ENCODE measurements at regions not wholly inside any gene's neighbourhood (a gene's known extent, or its start where the extent isn't known, plus 50 kb on each side); places are given as distances from the start of the nearest gene placed in this dataset.

- ChIA-PET POLR2A (no interaction called here), CTCF (no interaction called here)
- Histone ChIP-seq H3K4me3 (ENCODE audit: low read length) (no peak overlapping the region), H3K9me3 (ENCODE audit: low read length) (no peaks in the 10 kb centered on the region), H3K4me1 (ENCODE audit: insufficient read depth, low read length) (no peaks in the 10 kb centered on the region), H3K36me3 (ENCODE audit: insufficient read depth, low read length) (no peaks in the 10 kb centered on the region), H3K27ac (ENCODE audit: low read depth, low read length) (no peak overlapping the region), H3K27me3 (ENCODE audit: insufficient read depth, low read length, poor library complexity, severe bottlenecking) (no peaks in the 10 kb centered on the region)
- Mint-ChIP-seq H3K4me3 (no peak overlapping the region), H3K4me1 (no peaks in the 10 kb centered on the region), H3K27me3 (peaks cover 0 to 3% of the 10 kb centered on the region in 2 donors), H3K9me3 (peaks cover 0 to 4% (median 0%) of the 10 kb centered on the region in 5 donors), H3K36me3 (no peaks in the 10 kb centered on the region), H3K27ac (no peak overlapping the region)
- no peak for DNase-seq
Observed at GRCh38 chr6:133634474-133634873, 254.4 kb upstream of the TCF21 start.

GRCh38 chr6:133635447-133635846, 253.5 kb upstream of the TCF21 start:
- no peaks in the 10 kb centered on the region for H3K9me3 ChIP-seq (ENCODE audit: low read length)
- H3K9me3 Mint-ChIP-seq = peaks cover 0 to 4% (median 0%) of the 10 kb centered on the region in 5 donors
- H3K4me1 ChIP-seq (ENCODE audit: insufficient read depth, low read length) = no peaks in the 10 kb centered on the region
- no peak for DNase-seq
- no peaks in the 10 kb centered on the region for H3K27me3 ChIP-seq (ENCODE audit: insufficient read depth, low read length, poor library complexity, severe bottlenecking)
- POLR2A ChIA-PET = no interaction called here
- no peak overlapping the region for H3K27ac Mint-ChIP-seq
- H3K4me3 Mint-ChIP-seq = no peak overlapping the region
- no peak overlapping the region for H3K4me3 ChIP-seq (ENCODE audit: low read length)
- H3K4me1 Mint-ChIP-seq = no peaks in the 10 kb centered on the region
- H3K27ac ChIP-seq (ENCODE audit: low read depth, low read length) = no peak overlapping the region
- no peaks in the 10 kb centered on the region for H3K36me3 Mint-ChIP-seq
- peaks cover 0 to 3% of the 10 kb centered on the region in 2 donors for H3K27me3 Mint-ChIP-seq
- H3K36me3 ChIP-seq (ENCODE audit: insufficient read depth, low read length) = no peaks in the 10 kb centered on the region
- CTCF ChIA-PET = no interaction called here

GRCh38 chr6:133637436-133637835, 251.5 kb upstream of the TCF21 start:
- Histone ChIP-seq H3K4me3 (ENCODE audit: low read length) (no peak overlapping the region), H3K36me3 (ENCODE audit: insufficient read depth, low read length) (no peaks in the 10 kb centered on the region), H3K27ac (ENCODE audit: low read depth, low read length) (no peak overlapping the region), H3K4me1 (ENCODE audit: insufficient read depth, low read length) (no peaks in the 10 kb centered on the region), H3K27me3 (ENCODE audit: insufficient read depth, low read length, poor library complexity, severe bottlenecking) (no peaks in the 10 kb centered on the region), H3K9me3 (ENCODE audit: low read length) (no peaks in the 10 kb centered on the region)
- Mint-ChIP-seq H3K4me1 (no peaks in the 10 kb centered on the region), H3K4me3 (no peak overlapping the region), H3K27me3 (peaks cover 0 to 3% of the 10 kb centered on the region in 2 donors), H3K36me3 (no peaks in the 10 kb centered on the region), H3K9me3 (peaks cover 0 to 4% (median 2%) of the 10 kb centered on the region in 5 donors), H3K27ac (no peak overlapping the region)
- ChIA-PET POLR2A (no interaction called here), CTCF (no interaction called here)
- DNase-seq = no peak

GRCh38 chr6:133637874-133638273, 251.0 kb upstream of the TCF21 start:
- H3K4me1 ChIP-seq (ENCODE audit: insufficient read depth, low read length) = no peaks in the 10 kb centered on the region
- POLR2A ChIA-PET = no interaction called here

GRCh38 chr6:133641104-133641503, 247.8 kb upstream of the TCF21 start:
- Mint-ChIP-seq H3K36me3 (no peaks in the 10 kb centered on the region), H3K27me3 (no peaks in the 10 kb centered on the region), H3K9me3 (peaks cover 0 to 4% (median 2%) of the 10 kb centered on the region in 5 donors), H3K4me3 (no peak overlapping the region), H3K4me1 (no peaks in the 10 kb centered on the region), H3K27ac (no peak overlapping the region)
- ChIA-PET CTCF (no interaction called here), POLR2A (no interaction called here)
- Histone ChIP-seq H3K9me3 (ENCODE audit: low read length) (no peaks in the 10 kb centered on the region), H3K36me3 (ENCODE audit: insufficient read depth, low read length) (no peaks in the 10 kb centered on the region), H3K4me3 (ENCODE audit: low read length) (no peak overlapping the region), H3K27ac (ENCODE audit: low read depth, low read length) (no peak overlapping the region), H3K27me3 (ENCODE audit: insufficient read depth, low read length, poor library complexity, severe bottlenecking) (no peaks in the 10 kb centered on the region), H3K4me1 (ENCODE audit: insufficient read depth, low read length) (no peaks in the 10 kb centered on the region)
- no peak for DNase-seq

More at GRCh38 chr6:133637874-133638273, 251.0 kb upstream of the TCF21 start:
- Mint-ChIP-seq H3K9me3 (peaks cover 0 to 4% (median 2%) of the 10 kb centered on the region in 5 donors), H3K27me3 (peaks cover 0 to 3% of the 10 kb centered on the region in 2 donors), H3K27ac (no peak overlapping the region), H3K4me1 (no peaks in the 10 kb centered on the region), H3K36me3 (no peaks in the 10 kb centered on the region), H3K4me3 (no peak overlapping the region)
- Histone ChIP-seq H3K27me3 (ENCODE audit: insufficient read depth, low read length, poor library complexity, severe bottlenecking) (no peaks in the 10 kb centered on the region), H3K27ac (ENCODE audit: low read depth, low read length) (no peak overlapping the region), H3K36me3 (ENCODE audit: insufficient read depth, low read length) (no peaks in the 10 kb centered on the region), H3K4me3 (ENCODE audit: low read length) (no peak overlapping the region), H3K9me3 (ENCODE audit: low read length) (no peaks in the 10 kb centered on the region)
- CTCF ChIA-PET = no interaction called here
- DNase-seq = no peak

- CTCF ChIA-PET = no interaction called here
- no peaks in the 10 kb centered on the region for H3K36me3 Mint-ChIP-seq
- POLR2A ChIA-PET = no interaction called here
Observed at GRCh38 chr6:133644548-133644891, 244.4 kb upstream of the TCF21 start.

GRCh38 chr6:133644892-133645619, 243.9 kb upstream of the TCF21 start:
- H3K27me3 Mint-ChIP-seq = peaks cover 0 to 3% of the 10 kb centered on the region in 2 donors
- H3K4me1 Mint-ChIP-seq = no peaks in the 10 kb centered on the region
- H3K4me3 Mint-ChIP-seq = no peak overlapping the region
- no peak overlapping the region for H3K27ac Mint-ChIP-seq
- Histone ChIP-seq H3K4me1 (ENCODE audit: insufficient read depth, low read length) (no peaks in the 10 kb centered on the region), H3K36me3 (ENCODE audit: insufficient read depth, low read length) (no peaks in the 10 kb centered on the region), H3K4me3 (ENCODE audit: low read length) (no peak overlapping the region), H3K27me3 (ENCODE audit: insufficient read depth, low read length, poor library complexity, severe bottlenecking) (no peaks in the 10 kb centered on the region), H3K9me3 (ENCODE audit: low read length) (no peaks in the 10 kb centered on the region), H3K27ac (ENCODE audit: low read depth, low read length) (no peak overlapping the region)
- no peaks in the 10 kb centered on the region for H3K36me3 Mint-ChIP-seq
- no peak for DNase-seq
- ChIA-PET POLR2A (no interaction called here), CTCF (no interaction called here)
- peaks cover 0 to 3% (median 0%) of the 10 kb centered on the region in 5 donors for H3K9me3 Mint-ChIP-seq

More at GRCh38 chr6:133644548-133644891, 244.4 kb upstream of the TCF21 start:
- peaks cover 0 to 3% of the 10 kb centered on the region in 2 donors for H3K27me3 Mint-ChIP-seq
- Histone ChIP-seq H3K4me3 (ENCODE audit: low read length) (no peak overlapping the region), H3K27me3 (ENCODE audit: insufficient read depth, low read length, poor library complexity, severe bottlenecking) (no peaks in the 10 kb centered on the region), H3K9me3 (ENCODE audit: low read length) (no peaks in the 10 kb centered on the region), H3K4me1 (ENCODE audit: insufficient read depth, low read length) (no peaks in the 10 kb centered on the region), H3K27ac (ENCODE audit: low read depth, low read length) (no peak overlapping the region), H3K36me3 (ENCODE audit: insufficient read depth, low read length) (no peaks in the 10 kb centered on the region)
- H3K9me3 Mint-ChIP-seq = peaks cover 0 to 3% (median 0%) of the 10 kb centered on the region in 5 donors
- DNase-seq = no peak
- no peaks in the 10 kb centered on the region for H3K4me1 Mint-ChIP-seq
- no peak overlapping the region for H3K4me3 Mint-ChIP-seq
- no peak overlapping the region for H3K27ac Mint-ChIP-seq

GRCh38 chr6:133645966-133646740, 242.8 kb upstream of the TCF21 start:
- H3K36me3 Mint-ChIP-seq = no peaks in the 10 kb centered on the region
- H3K9me3 Mint-ChIP-seq = peaks cover 0 to 3% (median 0%) of the 10 kb centered on the region in 5 donors
- no peak overlapping the region for H3K4me3 Mint-ChIP-seq
- no peaks in the 10 kb centered on the region for H3K4me1 ChIP-seq (ENCODE audit: insufficient read depth, low read length)
- no peaks in the 10 kb centered on the region for H3K4me1 Mint-ChIP-seq
- H3K27me3 Mint-ChIP-seq = peaks cover 0 to 3% of the 10 kb centered on the region in 2 donors
- CTCF ChIA-PET = no interaction called here
- H3K9me3 ChIP-seq (ENCODE audit: low read length) = no peaks in the 10 kb centered on the region
- no peak for DNase-seq
- POLR2A ChIA-PET = no interaction called here
- no peak overlapping the region for H3K27ac Mint-ChIP-seq
- H3K4me3 ChIP-seq (ENCODE audit: low read length) = no peak overlapping the region
- H3K36me3 ChIP-seq (ENCODE audit: insufficient read depth, low read length) = no peaks in the 10 kb centered on the region
- no peaks in the 10 kb centered on the region for H3K27me3 ChIP-seq (ENCODE audit: insufficient read depth, low read length, poor library complexity, severe bottlenecking)
- no peak overlapping the region for H3K27ac ChIP-seq (ENCODE audit: low read depth, low read length)
